HepG2 (cell line): ENCODE measurements at regions not wholly inside any gene's neighbourhood (a gene's known extent, or its start where the extent isn't known, plus 50 kb on each side); places are given as distances from the start of the nearest gene placed in this dataset.

ENCODE experiments used
- ATAC-seq: fragments of 200-7000 bp; cut with Tn5 transposase; 3 replicates; pipeline ENCODE4 v1.9.1; 2020; ENCODE audit warnings: mild to moderate bottlenecking, moderate library complexity
- BruUV-seq: library from RNA; stranded (reverse); fragments of 400-500 nt; replicated peaks from 2 replicates; lab custom pipeline; 2021; lab: Mats Ljungman, UMichigan
- CTCF ChIA-PET: fragments of 300-600 bp; formaldehyde crosslinking; extraction: SDS; loops from one replicate; lab custom pipeline; 2021; ENCODE audit warnings: low total read pairs, inconsistent platforms, low intra/inter-chr PET ratio; lab: Yijun Ruan, JAX
- POLR2A ChIA-PET: fragments of 350-600 bp; sonication (Branson Sonifier 250); formaldehyde crosslinking; loops from one replicate; lab custom pipeline; 2020; ENCODE audit warnings: antibody characterized with exemption, inconsistent platforms; lab: Yijun Ruan, JAX
- DNase-seq: peaks from one replicate; pipeline ENCODE4 v3.0.0-alpha.2; 2015; ENCODE audit warnings: low spot score
- FAIRE-seq: peaks from 3 replicates; lab custom pipeline; 2011; peaks lifted over from hg19 to GRCh38; lab: Jason Lieb, UNC
- H2AFZ ChIP-seq: one replicate; pipeline ENCODE4 v1.6.1; 2011; ENCODE audit warnings: low read length, inconsistent platforms
- H3K27ac ChIP-seq: fragments of 300-600 bp; 3 replicates; pipeline ENCODE4 v1.8.0; 2011; ENCODE audit warnings: mixed run types, mild to moderate bottlenecking, mixed read lengths, low read length, inconsistent platforms; ENCODE audit not compliant: insufficient read depth; ENCODE audit errors: extremely low read length
- H3K27me3 ChIP-seq, 2 experiments: fragments of 200-600 bp in 1 of 2; 2 replicates in 1 of 2; 3 replicates in 1 of 2; pipeline versions ENCODE4 v1.6.0 to v1.8.0; 2011; ENCODE audit warnings: low read length in 2 of 2, mild to moderate bottlenecking in 2 of 2, moderate library complexity in 2 of 2, inconsistent platforms in 1 of 2; ENCODE audit not compliant: insufficient read depth in 2 of 2, control insufficient read depth in 1 of 2
- H3K36me3 ChIP-seq, 2 experiments: fragments of 200-600 bp in 1 of 2; replicated peaks in 1 of 2; 2 replicates in 1 of 2; 3 replicates in 1 of 2; pipeline versions ENCODE4 v1.5.1 to v1.8.0; 2011; ENCODE audit warnings: low read length in 2 of 2, inconsistent platforms in 1 of 2; ENCODE audit not compliant: insufficient read depth in 2 of 2, control insufficient read depth in 1 of 2
- H3K4me1 ChIP-seq: 2 replicates; pipeline ENCODE4 v1.5.1; 2012; ENCODE audit warnings: low read length, inconsistent platforms; ENCODE audit not compliant: insufficient read depth
- H3K4me2 ChIP-seq: 2 replicates; pipeline ENCODE4 v1.6.0; 2011; ENCODE audit warnings: low read depth, low read length, inconsistent platforms
- H3K4me3 ChIP-seq, 3 experiments: fragments of 200-600 bp in 1 of 3; sonication (generic), shearing (Covaris generic) in 1 of 3; replicated peaks in 1 of 3; 2 replicates each; pipeline ENCODE4 v1.5.1; 2011 to 2016; ENCODE audit warnings: low read length in 3 of 3, inconsistent platforms in 2 of 3, low read depth in 2 of 3, mild to moderate bottlenecking in 2 of 3, control low read depth in 1 of 3, mixed read lengths in 1 of 3; ENCODE audit not compliant: insufficient read depth in 1 of 3
- H3K79me2 ChIP-seq: one replicate; pipeline ENCODE4 v1.6.1; 2011; ENCODE audit warnings: low read length, inconsistent platforms; ENCODE audit not compliant: insufficient read depth
- H3K9ac ChIP-seq: 2 replicates; pipeline ENCODE4 v1.6.0; 2011; ENCODE audit warnings: mild to moderate bottlenecking, low read depth, low read length, inconsistent platforms; ENCODE audit not compliant: insufficient read depth
- H3K9me3 ChIP-seq: 2 replicates; pipeline ENCODE4 v1.5.1; 2012; ENCODE audit warnings: mild to moderate bottlenecking, low read length
- H4K20me1 ChIP-seq: 2 replicates; pipeline ENCODE4 v1.6.0; 2011; ENCODE audit warnings: inconsistent platforms, mild to moderate bottlenecking, low read length, moderate library complexity; ENCODE audit not compliant: insufficient read depth
- ADNP ChIP-seq: sonication (generic); formaldehyde crosslinking; IDR thresholded peaks from 2 replicates; pipeline ENCODE4 v1.4.0; 2020; ENCODE audit warnings: missing genetic modification reagents
- CEBPG ChIP-seq: IDR thresholded peaks from 2 replicates; pipeline ENCODE4 v1.6.1; 2016
- FUBP1 ChIP-seq: sonication (generic); formaldehyde crosslinking; IDR thresholded peaks from 2 replicates; pipeline ENCODE4 v1.5.1; 2020; ENCODE audit warnings: missing genetic modification reagents, mild to moderate bottlenecking, borderline replicate concordance
- HOXD1 ChIP-seq: sonication (generic); formaldehyde crosslinking; IDR thresholded peaks from 2 replicates; pipeline ENCODE4 v1.5.0; 2020; ENCODE audit warnings: missing genetic modification reagents
- KDM3A ChIP-seq: IDR thresholded peaks from 2 replicates; pipeline ENCODE4 v1.6.1; 2018; ENCODE audit warnings: low read depth, missing compliant biosample characterization
- MED8 ChIP-seq: sonication (generic); formaldehyde crosslinking; IDR thresholded peaks from 2 replicates; pipeline ENCODE4 v1.8.1; 2023; ENCODE audit warnings: mild to moderate bottlenecking, missing genetic modification reagents; ENCODE audit not compliant: insufficient replicate concordance
- MXD3 ChIP-seq: IDR thresholded peaks from 2 replicates; pipeline ENCODE4 v1.6.1; 2016; ENCODE audit warnings: mild to moderate bottlenecking, missing biosample characterization, missing genetic modification reagents
- PCBP2 ChIP-seq: fragments of 200-400 bp; formaldehyde crosslinking; optimal IDR thresholded peaks from 2 replicates; pipeline ENCODE3; 2018; ENCODE audit warnings: low read length, low read depth; ENCODE audit not compliant: poor library complexity, severe bottlenecking
- PHF5A ChIP-seq: IDR thresholded peaks from one replicate; pipeline ENCODE4 v1.6.1; 2018; ENCODE audit warnings: low read depth, missing genetic modification reagents; ENCODE audit not compliant: unreplicated experiment
- TFAP4 ChIP-seq: sonication (generic); IDR thresholded peaks from 2 replicates; pipeline ENCODE4 v1.6.1; 2016; ENCODE audit warnings: low read depth, borderline replicate concordance
- ZNF678 ChIP-seq: sonication (generic); formaldehyde crosslinking; IDR thresholded peaks from 2 replicates; pipeline ENCODE4 v1.4.0; 2020; ENCODE audit warnings: mild to moderate bottlenecking, missing genetic modification reagents
- ZNF703 ChIP-seq: sonication (generic); formaldehyde crosslinking; IDR thresholded peaks from 2 replicates; pipeline ENCODE4 v1.5.1; 2020; ENCODE audit warnings: missing genetic modification reagents, mild to moderate bottlenecking, moderate library complexity, borderline replicate concordance
- ZNF850 ChIP-seq: sonication (generic); formaldehyde crosslinking; conservative IDR thresholded peaks from 2 replicates; pipeline ENCODE4 v1.9.0; 2021; ENCODE audit warnings: mild to moderate bottlenecking, missing genetic modification reagents
- WGBS: methylation state at CpG from one replicate; pipeline ENCODE4 v1.1.6; 2017; ENCODE audit warnings: low lambda C conversion rate; 5-methylcytosine and 5-hydroxymethylcytosine counted together
- in situ Hi-C: cut with HindIII; loops from 2 replicates; pipeline ENCODE4 v1.10.0; 2017; ENCODE audit warnings: low pct_unique_long_range_greater_than_20kb; ENCODE audit not compliant: extremely low pct_ligation_motif_present
- intact Hi-C: fragments of 100-400 bp; cut with micrococcal nuclease; formaldehyde crosslinking; loops from one replicate; pipeline ENCODE4 v1.10.0; 2022; ENCODE audit not compliant: unreplicated experiment

- H3K9ac ChIP-seq, result no peak overlapping the region
- ATAC-seq, result no peak
- ChIA-PET CTCF (no interaction called here), POLR2A (no interaction called here)
- H3K4me2 ChIP-seq, result no peak overlapping the region
- H3K9me3 ChIP-seq, result peaks cover 44% of the 10 kb centered on the region
- intact Hi-C loops, result no loop called here
- H3K27me3 ChIP-seq, result no peaks in the 10 kb centered on the region
- no TSS peak for BruUV-seq
- no peaks in the 10 kb centered on the region for H3K4me1 ChIP-seq
- H3K4me3 ChIP-seq, result no peak overlapping the region
- DNase-seq, result no peak
- no peak overlapping the region for H2AFZ ChIP-seq
- no peak for TF ChIP-seq TFAP4
- no peak for TF ChIP-seq HOXD1
- no peak for TF ChIP-seq PCBP2
- no peak for TF ChIP-seq MED8 (CRISPR knock-in tag)
- TF ChIP-seq MXD3 (CRISPR knock-in tag), result no peak
- TF ChIP-seq PHF5A, result no peak
- TF ChIP-seq KDM3A, result no peak
- no peak for TF ChIP-seq ZNF850 (CRISPR knock-in tag)
- TF ChIP-seq ADNP (CRISPR knock-in tag), result no peak
- TF ChIP-seq CEBPG (CRISPR knock-in tag), result no peak
- no peak for TF ChIP-seq FUBP1 (CRISPR knock-in tag)
- TF ChIP-seq ZNF678 (CRISPR knock-in tag), result no peak
- TF ChIP-seq ZNF703 (CRISPR knock-in tag), result no peak
- H3K79me2 ChIP-seq, result no peaks in the 10 kb centered on the region
- WGBS, result 23% methylated on average over 2 of the region's 2 CpGs
- H4K20me1 ChIP-seq, result no peaks in the 10 kb centered on the region
- H3K36me3 ChIP-seq, result no peaks in the 10 kb centered on the region
- in situ Hi-C loops, result no loop called here
- H3K27ac ChIP-seq, result no peak overlapping the region
- FAIRE-seq, result no peak
Measured at GRCh38 chr7:42511027-42511426, 274.0 kb upstream of the GLI3 start.
